Endothelial cell of umbilical vein (primary cell): ENCODE measurements at regions not wholly inside any gene's neighbourhood (a gene's known extent, or its start where the extent isn't known, plus 50 kb on each side); places are given as distances from the start of the nearest gene placed in this dataset.

ENCODE experiments used
- BruUV-seq: library from RNA; stranded (reverse); fragments of 400-500 nt; replicated peaks from 2 replicates; lab custom pipeline; 2021; lab: Mats Ljungman, UMichigan
- CTCF ChIA-PET: fragments of 300-600, 350-600 bp; sonication (Branson Sonifier 250); formaldehyde crosslinking; loops from one replicate; lab custom pipeline; 2021; ENCODE audit warnings: antibody characterized with exemption, inconsistent platforms; lab: Charles Lee
- POLR2A ChIA-PET: fragments of 300-600, 350-600 bp; sonication (Branson Sonifier 250); formaldehyde crosslinking; loops from one replicate; lab custom pipeline; 2021; ENCODE audit warnings: antibody characterized with exemption, inconsistent platforms; lab: Charles Lee
- DNase-seq: peaks from one replicate; pipeline ENCODE4 v3.0.0-alpha.2; 2011; ENCODE audit warnings: low read depth, low spot score
- FAIRE-seq: peaks from 2 replicates; lab custom pipeline; 2011; peaks lifted over from hg19 to GRCh38; lab: Jason Lieb, UNC
- H2AFZ ChIP-seq: 2 replicates; pipeline ENCODE4 v1.6.0; 2012; ENCODE audit warnings: low read depth, low read length, control low read depth, inconsistent platforms
- H3K27ac ChIP-seq: 2 replicates; pipeline ENCODE4 v1.5.1; 2011; ENCODE audit warnings: low read depth, mild to moderate bottlenecking, control low read depth, low read length, moderate library complexity; ENCODE audit not compliant: insufficient read depth
- H3K27me3 ChIP-seq, 2 experiments: 2 replicates each; pipeline versions ENCODE4 v1.6.0 to v1.6.1; 2011; ENCODE audit warnings: low read length in 2 of 2, mixed read lengths in 1 of 2; ENCODE audit not compliant: control insufficient read depth in 2 of 2, insufficient read depth in 2 of 2
- H3K36me3 ChIP-seq, 2 experiments: 2 replicates in 1 of 2; 3 replicates in 1 of 2; pipeline ENCODE4 v1.5.1; 2011; ENCODE audit warnings: low read length in 2 of 2, mild to moderate bottlenecking in 1 of 2, moderate library complexity in 1 of 2; ENCODE audit not compliant: control insufficient read depth in 2 of 2, insufficient read depth in 2 of 2; ENCODE audit errors: extremely low read depth in 1 of 2
- H3K4me1 ChIP-seq: 3 replicates; pipeline ENCODE4 v1.5.1; 2011; ENCODE audit warnings: mild to moderate bottlenecking, low read length; ENCODE audit not compliant: control insufficient read depth, insufficient read depth; ENCODE audit errors: extremely low read depth
- H3K4me2 ChIP-seq: 2 replicates; pipeline ENCODE4 v1.6.1; 2011; ENCODE audit warnings: low read length, control low read depth, mixed read lengths; ENCODE audit not compliant: insufficient read depth
- H3K4me3 ChIP-seq, 3 experiments: fragments of 200-600 bp in 1 of 3; sonication (generic), shearing (Covaris generic) in 1 of 3; replicated peaks in 1 of 3; 2 replicates each; pipeline ENCODE4 v1.5.1; 2011 to 2016; ENCODE audit warnings: control low read depth in 3 of 3, low read length in 3 of 3, mild to moderate bottlenecking in 2 of 3, inconsistent platforms in 1 of 3, low read depth in 1 of 3, moderate library complexity in 1 of 3; ENCODE audit not compliant: insufficient read depth in 1 of 3
- H3K79me2 ChIP-seq: 2 replicates; pipeline ENCODE4 v1.6.0; 2012; ENCODE audit warnings: low read length, inconsistent platforms; ENCODE audit not compliant: control insufficient read depth, insufficient read depth
- H3K9ac ChIP-seq: replicated peaks from 2 replicates; pipeline ENCODE3; 2011; ENCODE audit warnings: low read length, control low read depth; ENCODE audit not compliant: insufficient read depth; ENCODE audit errors: extremely low read depth
- H3K9me1 ChIP-seq: replicated peaks from 3 replicates; pipeline ENCODE4 v1.6.0; 2011; ENCODE audit warnings: mild to moderate bottlenecking, low read length; ENCODE audit not compliant: control insufficient read depth, insufficient read depth; ENCODE audit errors: extremely low read depth
- H3K9me3 ChIP-seq: replicated peaks from 2 replicates; pipeline ENCODE4 v1.5.1; 2012; ENCODE audit warnings: low read length, inconsistent platforms; ENCODE audit not compliant: control insufficient read depth, insufficient read depth
- H4K20me1 ChIP-seq: replicated peaks from 2 replicates; pipeline ENCODE3; 2011; ENCODE audit warnings: mild to moderate bottlenecking, low read length; ENCODE audit not compliant: control insufficient read depth, insufficient read depth; ENCODE audit errors: extremely low read depth
- CTCF ChIP-seq, 2 donors: IDR thresholded peaks; 1 replicate in 1 of 2; 2 replicates in 1 of 2; pipeline ENCODE4 v1.5.1; 2011; ENCODE audit warnings: low read length in 2 of 2, mild to moderate bottlenecking in 2 of 2, moderate library complexity in 2 of 2, control low read depth in 1 of 2, inconsistent platforms in 1 of 2, low read depth in 1 of 2; ENCODE audit not compliant: insufficient read depth in 1 of 2; ENCODE audit errors: extremely low read depth in 1 of 2
- EZH2 ChIP-seq: IDR thresholded peaks from 2 replicates; pipeline ENCODE4 v1.6.1; 2012; ENCODE audit warnings: borderline replicate concordance, low read depth, mild to moderate bottlenecking, moderate library complexity, low read length, inconsistent platforms; ENCODE audit not compliant: severe bottlenecking
- FOS ChIP-seq: IDR thresholded peaks from 2 replicates; pipeline ENCODE4 v1.6.1; 2011; ENCODE audit warnings: mild to moderate bottlenecking, low read length, moderate library complexity, borderline replicate concordance; ENCODE audit not compliant: insufficient read depth
- GATA2 ChIP-seq: IDR thresholded peaks from 2 replicates; pipeline ENCODE4 v1.7.0; 2011; ENCODE audit warnings: low read depth, mild to moderate bottlenecking, moderate library complexity, mixed read lengths, low read length; ENCODE audit not compliant: insufficient read length, insufficient read depth
- JUN ChIP-seq: IDR thresholded peaks from 2 replicates; pipeline ENCODE4 v1.6.1; 2011; ENCODE audit warnings: borderline replicate concordance, low read depth; ENCODE audit not compliant: insufficient read length, insufficient read depth
- MAX ChIP-seq: IDR thresholded peaks from 2 replicates; pipeline ENCODE4 v1.6.1; 2011; ENCODE audit not compliant: insufficient read depth, insufficient read length
- MYC ChIP-seq: IDR thresholded peaks from one replicate; pipeline ENCODE4 v1.6.1; 2011; ENCODE audit warnings: mild to moderate bottlenecking, low read depth, low read length
- POLR2A ChIP-seq: IDR thresholded peaks from 2 replicates; pipeline ENCODE4 v1.6.1; 2012; ENCODE audit warnings: low read depth, mild to moderate bottlenecking, control low read depth, low read length
- POLR2AphosphoS5 ChIP-seq: IDR thresholded peaks from 2 replicates; pipeline ENCODE4 v1.6.1; 2012; ENCODE audit warnings: low read depth, mild to moderate bottlenecking, control low read depth, low read length, moderate library complexity; ENCODE audit not compliant: insufficient read depth
- dilution Hi-C: fragments of 300-500 bp; cut with MboI; formaldehyde crosslinking; loops from one replicate; pipeline ENCODE4 v1.15.0; 2019; ENCODE audit warnings: low sequenced_read_pairs; ENCODE audit not compliant: extremely low pct_ligation_motif_present
- intact Hi-C: fragments of 100-400 bp; cut with micrococcal nuclease; formaldehyde crosslinking; loops from one replicate; pipeline ENCODE4 v1.10.0; 2022

DNA sequence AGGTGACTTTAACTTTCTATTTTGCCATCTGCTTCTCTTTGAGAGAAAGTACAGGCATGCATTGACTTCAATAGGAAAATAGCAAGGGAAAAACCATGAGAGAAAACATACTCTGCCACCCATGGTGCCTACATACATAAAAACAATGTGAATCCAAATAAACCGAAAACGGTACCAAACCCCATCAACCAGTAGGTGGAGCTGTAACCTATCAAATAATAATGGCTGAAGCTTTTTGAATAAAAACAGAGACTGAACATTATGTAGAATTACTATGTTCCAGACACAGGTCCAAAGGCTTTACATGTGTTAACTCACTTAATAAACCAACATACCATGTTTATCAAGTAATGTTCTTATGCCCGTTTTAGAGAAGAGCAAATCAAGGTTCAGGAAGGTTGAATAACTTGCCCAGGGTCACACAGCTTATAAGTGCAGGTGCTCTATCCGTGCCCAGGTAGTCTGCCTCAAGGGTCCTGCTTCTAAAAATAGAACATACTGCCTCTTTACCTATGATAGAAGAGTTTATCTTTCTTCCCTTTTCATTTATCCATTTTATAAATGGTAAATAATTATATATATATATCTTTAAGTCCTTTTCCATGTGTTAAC is 293.9 kb upstream of the SYT4 start:
- H3K9me1 ChIP-seq: no peaks in the 10 kb centered on the region
- H4K20me1 ChIP-seq: no peaks in the 10 kb centered on the region
- POLR2A ChIA-PET: interaction anchor here (1.0 kb wide), 1 partner anchor 16 kb away, joined by 4 read pairs; no protein-coding TSS in a partner anchor
- no peaks in the 10 kb centered on the region for H3K27me3 ChIP-seq
- dilution Hi-C loops: no loop called here
- TF ChIP-seq CTCF (IDR thresholded peaks at IDR 0.05; ENCODE audit: extremely low read depth in 1 of 2, insufficient read depth in 1 of 2, low read depth in 1 of 2, low read length in 2 of 2) (peak; percentile 52 to 59), EZH2 (no peak)
- H3K4me2 ChIP-seq: no peak overlapping the region
- H3K4me1 ChIP-seq: no peaks in the 10 kb centered on the region
- intact Hi-C loops: loop anchor here (1.0 kb wide), 1 partner anchor 16 kb away; no protein-coding TSS in a partner anchor
- no peaks in the 10 kb centered on the region for H3K79me2 ChIP-seq
- FAIRE-seq (no peak), DNase-seq (peak; percentile 65)
- BruUV-seq: no TSS peak
- CTCF ChIA-PET: interaction anchor here (1.0 to 7.4 kb wide), 11 partner anchors 9 to 1518 kb away, joined by 3 to 188 read pairs (median 4); no protein-coding TSS in a partner anchor
- H3K27ac ChIP-seq: no peak overlapping the region
- no peaks in the 10 kb centered on the region for H3K9me3 ChIP-seq
- H3K9ac ChIP-seq: no peak overlapping the region
- H3K36me3 ChIP-seq: no peaks in the 10 kb centered on the region
- H3K4me3 ChIP-seq: no peak overlapping the region
- H2AFZ ChIP-seq: no peak overlapping the region

- TF ChIP-seq EZH2 (no peak), CTCF (IDR thresholded peaks at IDR 0.05; ENCODE audit: extremely low read depth in 1 of 2, insufficient read depth in 1 of 2, low read depth in 1 of 2, low read length in 2 of 2) (no peak), MYC (no peak), MAX (no peak), FOS (no peak), POLR2A (no peak), JUN (no peak), GATA2 (no peak), POLR2AphosphoS5 (no peak)
- Histone ChIP-seq H3K27ac (no peak overlapping the region), H3K79me2 (no peaks in the 10 kb centered on the region), H3K36me3 (no peaks in the 10 kb centered on the region), H3K4me3 (no peak overlapping the region), H3K27me3 (no peaks in the 10 kb centered on the region), H2AFZ (no peak overlapping the region), H3K9me1 (no peaks in the 10 kb centered on the region), H3K9me3 (no peaks in the 10 kb centered on the region), H3K4me2 (no peak overlapping the region), H3K4me1 (no peaks in the 10 kb centered on the region), H4K20me1 (no peaks in the 10 kb centered on the region), H3K9ac (no peak overlapping the region)
- intact Hi-C loops: no loop called here
- dilution Hi-C loops: no loop called here
- DNase-seq (no peak), FAIRE-seq (no peak)
- no TSS peak for BruUV-seq
- ChIA-PET POLR2A (no interaction called here), CTCF (interaction anchor here (0.8 to 7.4 kb wide), 6 partner anchors 10 to 1519 kb away, joined by 3 to 188 read pairs (median 20); no protein-coding TSS in a partner anchor)
These were observed 294.9 kb upstream of the SYT4 start for GRCh38 chr18:43572163-43572562.
